Mucosa of stomach (tissue), 1 donor: ENCODE measurements at regions not wholly inside any gene's neighbourhood (a gene's known extent, or its start where the extent isn't known, plus 50 kb on each side); places are given as distances from the start of the nearest gene placed in this dataset.

ENCODE experiments used
- H3K27me3 ChIP-seq: one replicate; pipeline ENCODE4 v1.7.0; 2013; ENCODE audit warnings: mild to moderate bottlenecking, low read length; ENCODE audit not compliant: control insufficient read depth, insufficient read depth
- H3K36me3 ChIP-seq: one replicate; pipeline ENCODE4 v1.7.0; 2013; ENCODE audit warnings: low read length; ENCODE audit not compliant: control insufficient read depth, insufficient read depth
- H3K4me1 ChIP-seq: one replicate; pipeline ENCODE4 v1.7.0; 2013; ENCODE audit warnings: mild to moderate bottlenecking, low read length; ENCODE audit not compliant: control insufficient read depth, insufficient read depth
- H3K4me3 ChIP-seq: one replicate; pipeline ENCODE4 v1.7.0; 2013; ENCODE audit warnings: low read length
- H3K9ac ChIP-seq: one replicate; pipeline ENCODE4 v1.7.0; 2013; ENCODE audit warnings: mild to moderate bottlenecking, low read length, moderate library complexity
- H3K9me3 ChIP-seq: one replicate; pipeline ENCODE4 v1.7.0; 2013; ENCODE audit warnings: mild to moderate bottlenecking, low read length, moderate library complexity; ENCODE audit not compliant: control insufficient read depth
- donor health status: Pancreatic carcinoma.

DNA sequence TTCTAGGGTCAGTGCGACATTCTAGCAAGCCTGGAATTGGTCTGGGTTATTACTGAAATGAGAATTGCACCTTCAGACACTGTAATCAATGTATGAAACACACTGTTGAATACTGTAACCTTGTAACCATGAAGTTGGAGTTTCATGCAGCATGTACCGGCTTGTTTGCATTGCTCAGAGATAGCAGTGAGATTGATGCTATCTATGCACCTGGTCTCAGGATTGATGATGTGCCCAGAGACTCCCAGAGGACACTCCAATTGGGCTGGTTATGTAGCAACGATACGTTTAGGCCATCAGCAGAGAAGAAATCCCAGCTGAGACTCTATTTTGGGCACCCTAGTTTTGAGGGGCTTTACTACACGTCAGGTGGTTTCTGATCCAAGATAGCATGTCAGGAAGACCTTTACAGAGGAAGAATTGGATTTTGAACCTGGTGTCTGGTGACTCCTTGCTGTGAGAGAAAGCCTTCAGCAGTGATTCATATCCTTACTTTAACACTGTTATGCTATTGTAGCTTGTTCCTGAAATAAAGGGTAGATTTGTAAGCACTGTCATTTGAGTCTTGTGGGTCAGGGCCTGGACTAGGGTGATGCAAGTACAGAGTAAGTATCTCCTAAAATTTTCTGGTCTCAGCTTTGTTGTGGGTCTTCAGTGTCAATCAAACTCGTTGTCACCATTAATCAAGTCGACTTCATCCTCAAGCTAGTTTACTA lies 305.1 kb upstream of the GULP1 start:
- Histone ChIP-seq H3K36me3 (no peaks in the 10 kb centered on the region), H3K4me1 (no peaks in the 10 kb centered on the region), H3K27me3 (no peaks in the 10 kb centered on the region), H3K4me3 (no peak overlapping the region), H3K9ac (no peak overlapping the region), H3K9me3 (no peaks in the 10 kb centered on the region)

DNA sequence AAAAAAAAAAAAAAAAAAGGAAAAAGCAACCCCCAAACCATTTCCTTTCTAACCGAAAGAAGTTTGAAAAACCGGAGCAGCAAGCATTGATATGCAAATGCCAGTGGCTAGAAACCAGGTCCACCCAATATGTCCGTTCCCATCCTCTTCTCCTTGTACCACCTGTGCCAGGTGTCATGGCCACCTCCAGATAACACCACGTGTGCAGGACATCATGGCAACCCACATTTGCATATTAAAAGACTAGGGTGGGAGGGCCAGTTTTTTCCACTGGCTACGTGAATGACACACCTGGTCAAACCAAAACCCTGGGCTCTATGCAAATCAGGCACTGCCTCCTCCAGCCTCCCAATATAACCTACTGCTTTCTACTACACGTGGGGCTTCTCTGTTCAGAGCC lies 303.3 kb upstream of the GULP1 start:
- H3K4me1 ChIP-seq = no peaks in the 10 kb centered on the region
- H3K9ac ChIP-seq = no peak overlapping the region
- H3K36me3 ChIP-seq = no peaks in the 10 kb centered on the region
- H3K27me3 ChIP-seq = no peaks in the 10 kb centered on the region
- no peaks in the 10 kb centered on the region for H3K9me3 ChIP-seq
- no peak overlapping the region for H3K4me3 ChIP-seq

DNA sequence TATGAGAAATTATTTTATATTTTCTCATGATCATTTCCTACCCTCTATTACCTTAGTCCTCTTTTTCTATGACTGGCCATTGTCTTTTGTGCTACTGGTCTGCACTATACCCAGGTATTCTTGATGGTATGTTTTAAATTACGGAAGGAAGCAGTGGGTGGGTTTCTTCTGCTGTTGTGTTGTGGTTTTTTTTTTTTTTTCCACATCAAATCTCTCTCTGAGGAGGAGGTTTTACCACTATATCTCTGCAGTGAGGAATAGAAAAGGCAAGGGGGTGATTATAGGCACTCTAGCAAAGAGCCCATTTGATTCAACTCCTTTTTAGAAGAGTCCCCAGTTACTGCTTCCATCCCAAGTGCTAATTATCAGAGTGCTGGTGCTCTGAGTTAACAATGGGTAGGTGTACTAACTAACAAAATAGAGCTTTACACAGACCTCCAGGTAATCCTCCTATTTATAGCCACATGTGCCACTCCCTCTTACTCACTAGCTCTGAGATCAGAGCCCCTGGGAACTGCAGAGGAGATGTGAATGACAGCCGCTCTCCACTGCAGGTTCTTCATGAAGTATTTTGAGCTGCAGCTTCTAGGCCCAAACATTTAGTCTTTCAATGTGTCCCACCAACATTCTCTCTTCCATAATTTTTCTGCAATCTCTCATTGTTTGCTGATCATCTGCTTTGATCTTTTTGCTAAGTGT lies 301.6 kb upstream of the GULP1 start:
- Histone ChIP-seq H3K36me3 (no peaks in the 10 kb centered on the region), H3K9me3 (no peaks in the 10 kb centered on the region), H3K9ac (no peak overlapping the region), H3K27me3 (no peaks in the 10 kb centered on the region), H3K4me1 (no peaks in the 10 kb centered on the region), H3K4me3 (no peak overlapping the region)

DNA sequence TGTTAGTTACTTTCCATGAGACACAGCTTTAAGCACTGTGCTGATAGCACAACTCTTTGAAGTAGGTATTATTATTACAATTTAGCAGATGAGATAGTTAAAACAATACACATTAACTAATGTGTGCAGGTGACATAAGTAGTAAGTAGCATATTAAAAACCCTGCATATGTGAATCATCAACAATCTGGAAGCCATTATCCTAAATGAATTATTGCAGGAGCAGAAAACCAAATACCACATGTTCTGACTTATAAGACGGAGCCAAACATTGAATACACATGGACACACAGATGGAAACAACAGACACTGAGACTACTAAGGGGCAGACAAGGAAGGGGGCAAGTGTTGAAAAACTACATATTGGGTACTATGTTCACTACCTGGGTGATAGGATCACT lies 300.3 kb upstream of the GULP1 start:
- no peak overlapping the region for H3K9ac ChIP-seq
- H3K27me3 ChIP-seq = no peaks in the 10 kb centered on the region
- H3K4me3 ChIP-seq = no peak overlapping the region
- no peaks in the 10 kb centered on the region for H3K9me3 ChIP-seq
- no peaks in the 10 kb centered on the region for H3K4me1 ChIP-seq
- H3K36me3 ChIP-seq = no peaks in the 10 kb centered on the region

DNA sequence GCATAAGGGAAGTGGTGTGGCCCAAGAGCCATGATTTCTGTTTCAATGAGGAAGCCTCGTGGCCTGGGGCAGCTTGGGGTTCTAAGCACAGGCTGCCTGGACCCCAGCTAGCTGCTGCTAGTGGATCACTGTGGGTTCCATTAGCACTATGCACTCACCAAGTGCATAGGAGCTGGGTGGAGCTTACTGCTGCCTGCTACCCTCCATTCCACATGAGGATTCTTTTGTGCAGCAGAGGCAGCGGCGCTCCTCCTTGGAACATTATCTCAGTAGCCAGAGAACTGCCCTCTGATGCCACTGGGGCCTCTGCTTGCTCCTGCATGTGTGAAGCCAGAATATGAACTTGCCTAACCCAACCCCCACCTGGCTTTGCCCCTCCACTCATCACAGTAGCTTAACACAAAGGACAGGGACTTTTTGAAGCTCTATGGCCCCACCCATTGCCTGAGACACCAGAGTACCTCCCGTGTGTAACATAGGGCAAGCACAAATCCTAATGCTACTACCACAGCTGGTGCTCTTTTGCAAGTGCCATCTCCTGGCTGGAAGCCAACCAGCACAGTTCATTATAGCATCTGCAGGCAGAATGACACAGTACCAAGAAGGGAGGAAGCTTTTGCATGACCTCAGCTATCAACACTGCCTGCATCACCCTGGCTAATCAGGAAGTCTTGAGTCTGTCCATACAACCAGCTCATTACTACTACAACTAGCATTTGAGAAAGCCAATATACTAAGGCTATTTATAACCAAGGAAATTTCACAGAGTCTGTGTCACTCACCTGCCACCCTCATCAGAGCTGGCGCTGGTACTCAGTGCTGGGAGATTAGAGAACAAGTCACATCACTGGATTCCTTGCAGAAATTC lies 297.0 kb upstream of the GULP1 start:
- Histone ChIP-seq H3K36me3 (no peaks in the 10 kb centered on the region), H3K4me1 (no peaks in the 10 kb centered on the region), H3K9me3 (no peaks in the 10 kb centered on the region), H3K4me3 (no peak overlapping the region), H3K9ac (no peak overlapping the region), H3K27me3 (no peaks in the 10 kb centered on the region)

DNA sequence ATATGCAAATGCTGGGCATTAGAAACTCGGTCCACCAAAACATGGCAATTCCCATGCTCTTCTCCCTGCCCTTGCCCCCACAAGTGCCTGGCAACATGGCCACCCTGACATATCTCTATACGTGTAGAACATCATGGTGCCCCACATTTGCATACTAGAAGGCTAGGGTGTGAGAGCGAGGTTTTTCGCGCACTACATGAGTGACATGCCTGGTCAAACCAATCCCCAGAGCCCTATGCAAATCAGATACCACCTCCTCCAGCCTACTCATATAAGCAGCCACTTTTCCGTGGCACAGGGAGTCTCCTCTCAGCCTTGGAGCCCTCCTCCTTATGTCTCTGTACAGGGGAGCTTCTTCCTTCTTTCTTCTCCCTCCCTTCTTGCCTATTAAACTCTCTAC lies 296.1 kb upstream of the GULP1 start:
- Histone ChIP-seq H3K27me3 (no peaks in the 10 kb centered on the region), H3K36me3 (no peaks in the 10 kb centered on the region), H3K9ac (no peak overlapping the region), H3K4me3 (no peak overlapping the region), H3K9me3 (no peaks in the 10 kb centered on the region), H3K4me1 (no peaks in the 10 kb centered on the region)

DNA sequence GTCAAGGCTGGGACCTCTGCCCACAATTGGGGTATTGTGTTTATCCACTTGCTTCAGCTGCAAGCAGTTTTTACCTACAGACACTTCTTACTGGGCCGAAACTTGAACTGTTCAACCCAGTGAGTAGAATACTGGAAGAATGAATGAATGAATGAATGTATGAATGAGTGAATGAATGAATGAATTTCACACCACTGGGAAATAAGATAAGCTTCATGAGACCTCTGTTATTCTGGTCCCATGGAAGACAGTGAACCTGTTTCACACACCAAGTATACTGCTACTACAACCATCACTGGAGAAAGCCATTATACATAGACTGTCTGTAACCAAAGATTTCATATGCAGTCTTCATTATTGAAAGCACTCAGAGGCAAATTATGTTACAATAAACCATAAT lies 295.0 kb upstream of the GULP1 start:
- no peaks in the 10 kb centered on the region for H3K27me3 ChIP-seq
- no peak overlapping the region for H3K9ac ChIP-seq
- H3K4me1 ChIP-seq = no peaks in the 10 kb centered on the region
- H3K9me3 ChIP-seq = no peaks in the 10 kb centered on the region
- no peaks in the 10 kb centered on the region for H3K36me3 ChIP-seq
- no peak overlapping the region for H3K4me3 ChIP-seq

DNA sequence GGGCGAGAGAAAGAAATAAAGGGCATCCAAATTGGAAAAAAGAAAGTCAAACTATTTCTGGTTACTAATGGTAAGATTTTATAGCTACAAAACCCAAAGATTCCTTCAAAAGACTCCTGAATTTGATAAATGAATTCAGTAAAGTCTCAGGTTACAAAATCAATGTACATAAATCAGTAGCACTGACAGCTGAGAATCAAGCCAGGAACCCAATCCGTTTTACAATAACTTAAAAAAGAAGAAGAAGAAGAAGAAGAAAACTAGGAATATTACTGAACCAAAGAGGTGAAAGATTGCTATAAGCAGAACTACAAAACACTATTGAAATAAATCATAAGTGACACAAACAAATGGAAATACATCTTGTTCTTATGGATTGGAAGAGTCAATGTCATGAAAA lies 291.5 kb upstream of the GULP1 start:
- Histone ChIP-seq H3K9ac (no peak overlapping the region), H3K36me3 (no peaks in the 10 kb centered on the region), H3K4me3 (no peak overlapping the region), H3K27me3 (no peaks in the 10 kb centered on the region), H3K9me3 (no peaks in the 10 kb centered on the region), H3K4me1 (no peaks in the 10 kb centered on the region)

DNA sequence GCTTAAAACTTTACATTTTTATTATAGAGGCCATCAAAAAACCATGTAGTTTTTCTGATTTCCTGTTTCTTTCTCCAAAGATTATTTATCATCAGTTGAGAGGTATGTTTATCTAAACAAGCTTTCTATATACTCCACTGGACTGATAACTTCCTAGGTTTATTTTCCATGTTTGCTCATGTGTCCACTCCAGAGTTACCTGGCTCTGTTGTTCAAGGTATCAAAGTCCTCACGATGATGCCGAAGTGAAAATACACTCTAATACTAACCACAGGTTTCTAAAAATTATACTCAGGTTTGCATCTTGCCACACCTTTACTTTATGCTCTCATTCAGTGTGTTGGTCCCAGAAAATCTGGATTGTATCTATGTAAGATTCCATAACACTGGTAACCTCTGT lies 287.9 kb upstream of the GULP1 start:
- no peak overlapping the region for H3K4me3 ChIP-seq
- no peaks in the 10 kb centered on the region for H3K27me3 ChIP-seq
- H3K4me1 ChIP-seq = no peaks in the 10 kb centered on the region
- no peaks in the 10 kb centered on the region for H3K36me3 ChIP-seq
- no peaks in the 10 kb centered on the region for H3K9me3 ChIP-seq
- H3K9ac ChIP-seq = no peak overlapping the region

DNA sequence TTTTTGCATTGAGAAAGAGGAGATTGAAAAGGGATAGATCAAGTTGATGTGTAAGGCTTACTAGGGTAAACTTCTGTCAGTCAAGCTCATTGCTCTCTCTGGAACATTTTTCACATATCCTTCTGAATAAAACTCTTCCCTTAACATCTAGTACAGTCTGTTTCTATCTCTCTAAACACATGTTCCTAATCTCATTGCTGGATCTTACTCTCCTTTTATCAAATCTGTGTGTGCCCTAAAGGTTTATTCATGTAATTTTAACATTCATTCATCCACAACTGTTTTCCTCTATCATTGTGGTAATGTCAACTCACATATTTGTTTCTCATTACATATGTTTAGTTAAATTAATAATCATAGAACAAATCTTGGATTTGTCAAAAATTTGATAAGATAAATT lies 277.9 kb upstream of the GULP1 start:
- no peak overlapping the region for H3K9ac ChIP-seq
- H3K9me3 ChIP-seq = no peaks in the 10 kb centered on the region
- H3K36me3 ChIP-seq = no peaks in the 10 kb centered on the region
- no peak overlapping the region for H3K4me3 ChIP-seq
- H3K27me3 ChIP-seq = no peaks in the 10 kb centered on the region
- no peaks in the 10 kb centered on the region for H3K4me1 ChIP-seq

DNA sequence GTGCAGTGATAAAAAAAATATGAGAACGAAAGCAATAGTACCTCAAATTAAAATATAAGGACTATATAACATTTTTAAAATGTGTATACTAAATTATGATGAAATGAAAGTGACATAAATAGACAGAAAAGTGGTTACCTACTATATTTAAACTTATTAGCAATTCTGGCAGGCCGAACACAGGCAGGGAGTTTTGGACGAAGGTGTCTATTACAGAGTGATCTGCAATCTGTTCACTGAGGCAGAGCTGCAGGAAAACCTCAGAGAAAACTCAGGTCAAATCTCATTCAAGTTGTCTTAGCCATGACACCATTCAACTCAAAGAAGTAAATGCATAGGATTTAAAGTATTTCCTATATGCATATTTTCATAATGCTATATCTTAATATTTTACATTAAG lies 274.8 kb upstream of the GULP1 start:
- H3K27me3 ChIP-seq = no peaks in the 10 kb centered on the region

DNA sequence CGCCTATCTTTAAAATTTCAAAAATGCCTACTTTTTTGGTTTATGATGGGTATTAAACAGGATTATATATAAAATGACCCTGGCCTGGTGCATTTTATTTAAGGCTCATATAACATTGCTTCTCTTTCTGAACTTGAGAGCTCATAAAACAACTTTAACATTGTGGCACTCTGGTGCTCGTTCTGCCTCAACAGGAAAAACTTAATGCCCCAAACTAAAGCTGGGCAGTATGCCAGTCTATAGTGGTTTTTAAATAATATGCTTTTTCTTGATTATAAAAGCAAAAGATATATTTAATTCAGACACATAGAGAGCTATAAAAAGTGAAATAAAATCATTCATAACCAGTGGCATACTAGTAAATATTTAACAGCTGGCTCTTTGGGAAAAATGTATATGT lies 269.3 kb upstream of the GULP1 start:
- H3K36me3 ChIP-seq = no peaks in the 10 kb centered on the region
- H3K9me3 ChIP-seq = no peaks in the 10 kb centered on the region
- no peak overlapping the region for H3K9ac ChIP-seq
- no peaks in the 10 kb centered on the region for H3K27me3 ChIP-seq
- no peak overlapping the region for H3K4me3 ChIP-seq
- H3K4me1 ChIP-seq = no peaks in the 10 kb centered on the region

More for the DNA sequence above, 274.8 kb upstream of the GULP1 start:
- no peaks in the 10 kb centered on the region for H3K9me3 ChIP-seq
- H3K4me1 ChIP-seq = no peaks in the 10 kb centered on the region
- H3K9ac ChIP-seq = no peak overlapping the region
- H3K36me3 ChIP-seq = no peaks in the 10 kb centered on the region
- no peak overlapping the region for H3K4me3 ChIP-seq
